AG04450 (cell line): ENCODE measurements at regions not wholly inside any gene's neighbourhood (a gene's known extent, or its start where the extent isn't known, plus 50 kb on each side); places are given as distances from the start of the nearest gene placed in this dataset.

Experiments used
- CTCF ChIA-PET: fragments of 300-600, 350-600 bp; formaldehyde crosslinking; extraction: SDS; loops from one replicate; lab custom pipeline; 2022; ENCODE audit warnings: antibody characterized with exemption, inconsistent platforms; lab: Charles Lee
- POLR2A ChIA-PET: fragments of 350-600 bp; formaldehyde crosslinking; extraction: SDS; loops from one replicate; lab custom pipeline; 2021; ENCODE audit warnings: antibody characterized with exemption, inconsistent platforms; lab: Yijun Ruan, JAX
- DNase-seq: peaks from one replicate; pipeline ENCODE4 v3.0.0-alpha.2; 2011; ENCODE audit warnings: low read depth, low spot score
- H3K27ac ChIP-seq: one replicate; pipeline ENCODE4 v1.5.1; 2012; ENCODE audit warnings: low read depth, low read length, control low read depth
- H3K27me3 ChIP-seq: one replicate; pipeline ENCODE4 v1.6.0; 2012; ENCODE audit warnings: low read length; ENCODE audit not compliant: control insufficient read depth, insufficient read depth
- H3K4me3 ChIP-seq: 2 replicates; pipeline ENCODE4 v1.5.1; 2011; ENCODE audit warnings: mild to moderate bottlenecking, low read depth, low read length, control low read depth
- H3K9me3 ChIP-seq: 2 replicates; pipeline ENCODE4 v1.5.1; 2012; ENCODE audit warnings: low read length; ENCODE audit not compliant: control insufficient read depth, insufficient read depth
- TF ChIP-seq, protein P1 (sequence below): IDR thresholded peaks from 2 replicates; pipeline ENCODE4 v1.5.1; 2011; ENCODE audit warnings: low read depth, low read length, control low read depth, inconsistent platforms

DNA sequence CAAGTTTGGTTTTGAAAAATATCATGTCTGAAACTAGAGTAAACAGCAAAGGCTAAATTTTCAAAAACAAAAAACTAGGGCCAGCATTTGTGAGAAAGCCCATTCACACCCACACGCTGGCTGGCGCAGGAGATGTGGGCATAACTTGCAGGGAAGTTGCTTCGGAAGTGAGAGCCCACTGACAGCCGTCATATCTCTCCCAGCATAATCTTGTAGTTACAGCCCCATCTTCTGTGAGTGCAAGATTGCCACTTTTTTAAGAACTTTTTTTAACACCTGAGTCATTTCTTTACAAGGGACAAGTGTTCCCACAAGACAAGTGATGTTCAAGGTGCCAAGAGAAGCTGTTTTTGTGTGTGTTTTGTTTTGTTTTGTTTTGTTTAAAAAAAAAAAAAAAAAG is 212.5 kb upstream of the CNR1 start:
- no peak overlapping the region for H3K27ac ChIP-seq
- TF ChIP-seq, protein P1, sequence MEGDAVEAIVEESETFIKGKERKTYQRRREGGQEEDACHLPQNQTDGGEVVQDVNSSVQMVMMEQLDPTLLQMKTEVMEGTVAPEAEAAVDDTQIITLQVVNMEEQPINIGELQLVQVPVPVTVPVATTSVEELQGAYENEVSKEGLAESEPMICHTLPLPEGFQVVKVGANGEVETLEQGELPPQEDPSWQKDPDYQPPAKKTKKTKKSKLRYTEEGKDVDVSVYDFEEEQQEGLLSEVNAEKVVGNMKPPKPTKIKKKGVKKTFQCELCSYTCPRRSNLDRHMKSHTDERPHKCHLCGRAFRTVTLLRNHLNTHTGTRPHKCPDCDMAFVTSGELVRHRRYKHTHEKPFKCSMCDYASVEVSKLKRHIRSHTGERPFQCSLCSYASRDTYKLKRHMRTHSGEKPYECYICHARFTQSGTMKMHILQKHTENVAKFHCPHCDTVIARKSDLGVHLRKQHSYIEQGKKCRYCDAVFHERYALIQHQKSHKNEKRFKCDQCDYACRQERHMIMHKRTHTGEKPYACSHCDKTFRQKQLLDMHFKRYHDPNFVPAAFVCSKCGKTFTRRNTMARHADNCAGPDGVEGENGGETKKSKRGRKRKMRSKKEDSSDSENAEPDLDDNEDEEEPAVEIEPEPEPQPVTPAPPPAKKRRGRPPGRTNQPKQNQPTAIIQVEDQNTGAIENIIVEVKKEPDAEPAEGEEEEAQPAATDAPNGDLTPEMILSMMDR = no peak
- no peaks in the 10 kb centered on the region for H3K27me3 ChIP-seq
- no peak overlapping the region for H3K4me3 ChIP-seq
- ChIA-PET POLR2A (no interaction called here), CTCF (no interaction called here)
- DNase-seq = no peak
- no peaks in the 10 kb centered on the region for H3K9me3 ChIP-seq

DNA sequence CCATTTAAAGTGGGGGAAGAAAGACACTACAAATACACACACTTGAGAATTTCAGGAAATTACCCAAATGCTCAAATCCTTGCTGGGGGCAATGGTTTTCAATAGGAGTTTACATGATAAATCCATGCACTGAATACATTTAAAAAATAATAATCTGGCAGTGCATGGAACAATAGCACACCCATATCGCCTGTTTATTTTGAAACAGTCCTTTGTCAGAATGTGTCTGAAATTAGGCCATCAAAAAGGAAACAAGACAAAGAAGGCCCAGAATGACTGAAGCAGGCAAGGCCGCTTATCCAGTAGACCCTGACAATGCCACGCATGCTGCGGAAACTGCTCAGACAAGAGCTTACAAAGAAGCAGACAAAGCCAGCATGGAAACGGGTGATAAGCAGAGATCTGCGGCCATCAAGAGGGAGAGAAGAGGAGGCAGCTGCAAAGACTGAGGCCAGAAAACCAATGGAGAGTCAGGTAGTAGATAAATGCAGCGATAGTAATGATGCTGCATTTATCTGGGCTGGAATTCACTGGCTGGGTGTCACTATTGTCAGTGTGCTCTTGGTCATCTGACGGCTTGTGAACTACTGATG is 211.9 kb upstream of the CNR1 start:
- POLR2A ChIA-PET = no interaction called here

GRCh38 chr6:88376768-88377387 is 210.7 kb upstream of the CNR1 start:
- Histone ChIP-seq H3K9me3 (no peaks in the 10 kb centered on the region), H3K4me3 (no peak overlapping the region), H3K27ac (no peak overlapping the region), H3K27me3 (no peaks in the 10 kb centered on the region)
- TF ChIP-seq, protein P1 = no peak
- no peak for DNase-seq
- ChIA-PET CTCF (no interaction called here), POLR2A (no interaction called here)

More for the DNA sequence above, 211.9 kb upstream of the CNR1 start:
- DNase-seq = no peak
- Histone ChIP-seq H3K27ac (no peak overlapping the region), H3K27me3 (no peaks in the 10 kb centered on the region), H3K9me3 (no peaks in the 10 kb centered on the region), H3K4me3 (no peak overlapping the region)
- TF ChIP-seq, protein P1 = no peak
- CTCF ChIA-PET = no interaction called here

GRCh38 chr6:88376197-88376596 is 210.1 kb upstream of the CNR1 start:
- no peak for DNase-seq
- H3K4me3 ChIP-seq = no peak overlapping the region
- POLR2A ChIA-PET = no interaction called here
- TF ChIP-seq, protein P1 = no peak
- no peaks in the 10 kb centered on the region for H3K9me3 ChIP-seq
- H3K27me3 ChIP-seq = no peaks in the 10 kb centered on the region
- CTCF ChIA-PET = no interaction called here
- H3K27ac ChIP-seq = no peak overlapping the region

DNA sequence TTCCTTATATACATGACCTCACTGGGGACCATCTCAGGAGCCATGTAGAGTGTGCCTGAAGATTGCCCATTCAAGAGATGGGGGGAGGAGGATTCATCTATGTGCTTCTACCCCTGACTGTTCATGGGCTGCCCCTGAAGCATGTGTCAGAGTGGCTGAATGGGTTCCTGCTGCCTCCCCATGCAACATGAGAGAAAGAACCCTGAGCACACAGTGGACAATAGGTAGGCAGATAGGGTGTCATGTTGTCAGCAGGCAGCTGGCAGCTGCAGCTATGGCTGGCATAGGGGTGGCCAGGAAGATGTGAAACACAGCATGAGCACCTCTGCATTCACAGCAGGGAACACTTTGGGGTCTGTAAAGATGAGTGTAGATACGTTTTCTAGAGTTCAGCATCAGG is 208.4 kb upstream of the CNR1 start:
- CTCF ChIA-PET = interaction anchor here (0.6 kb wide), 1 partner anchor 685 kb away, joined by 3 read pairs; no protein-coding TSS in a partner anchor
- H3K4me3 ChIP-seq = no peak overlapping the region
- POLR2A ChIA-PET = no interaction called here

More for the DNA sequence above, 208.4 kb upstream of the CNR1 start:
- H3K27ac ChIP-seq = no peak overlapping the region
- TF ChIP-seq, protein P1 = no peak
- no peaks in the 10 kb centered on the region for H3K27me3 ChIP-seq
- no peak for DNase-seq
- H3K9me3 ChIP-seq = no peaks in the 10 kb centered on the region
